Activated T-helper 17 cell treated with anti-CD3 and anti-CD28 coated beads, Interleukin-2, amount 50 U/mL, for 72 hours (primary cell): ENCODE measurements at regions not wholly inside any gene's neighbourhood (a gene's known extent, or its start where the extent isn't known, plus 50 kb on each side); places are given as distances from the start of the nearest gene placed in this dataset.

Experiments used
- ATAC-seq: fragments of 150-1000 bp; cut with Tn5 transposase; replicated peaks from 2 replicates; pipeline ENCODE4 v1.10.0; 2021; ENCODE audit warnings: mild to moderate bottlenecking, moderate library complexity
- H3K27ac Mint-ChIP-seq: one replicate; pipeline ENCODE4 v1.8.0; 2022; ENCODE audit warnings: mixed read lengths
- H3K27me3 Mint-ChIP-seq: one replicate; pipeline ENCODE4 v1.8.0; 2022; ENCODE audit warnings: mixed read lengths
- H3K36me3 Mint-ChIP-seq: one replicate; pipeline ENCODE4 v1.8.0; 2022; ENCODE audit warnings: low read depth, mild to moderate bottlenecking, mixed read lengths
- H3K4me1 Mint-ChIP-seq: one replicate; pipeline ENCODE4 v1.8.0; 2022; ENCODE audit warnings: mixed read lengths
- H3K4me3 Mint-ChIP-seq: one replicate; pipeline ENCODE4 v1.8.0; 2022; ENCODE audit warnings: mild to moderate bottlenecking, mixed read lengths
- H3K9me3 Mint-ChIP-seq: one replicate; pipeline ENCODE4 v1.8.0; 2022; ENCODE audit warnings: mixed read lengths

GRCh38 chr2:16287831-16288230 is 347.5 kb downstream of the MYCN start:
- H3K27me3 Mint-ChIP-seq: peaks cover 4% of the 10 kb centered on the region
- no peak overlapping the region for H3K27ac Mint-ChIP-seq
- H3K9me3 Mint-ChIP-seq: no peaks in the 10 kb centered on the region
- no peaks in the 10 kb centered on the region for H3K36me3 Mint-ChIP-seq
- no peak overlapping the region for H3K4me3 Mint-ChIP-seq
- H3K4me1 Mint-ChIP-seq: no peaks in the 10 kb centered on the region
- ATAC-seq: no peak

- Mint-ChIP-seq H3K4me3 (no peak overlapping the region), H3K27ac (no peak overlapping the region), H3K27me3 (peaks cover 4% of the 10 kb centered on the region), H3K9me3 (no peaks in the 10 kb centered on the region), H3K4me1 (no peaks in the 10 kb centered on the region), H3K36me3 (no peaks in the 10 kb centered on the region)
- ATAC-seq: no peak
These were observed 346.9 kb downstream of the MYCN start for GRCh38 chr2:16287281-16287680.

- Mint-ChIP-seq H3K4me1 (no peaks in the 10 kb centered on the region), H3K9me3 (no peaks in the 10 kb centered on the region), H3K4me3 (no peak overlapping the region), H3K36me3 (no peaks in the 10 kb centered on the region), H3K27ac (no peak overlapping the region), H3K27me3 (peaks cover 4% of the 10 kb centered on the region)
- no peak for ATAC-seq
These were observed 345.6 kb downstream of the MYCN start for GRCh38 chr2:16285813-16286510.

- H3K4me3 Mint-ChIP-seq: no peak overlapping the region
- H3K9me3 Mint-ChIP-seq: no peaks in the 10 kb centered on the region
- no peaks in the 10 kb centered on the region for H3K4me1 Mint-ChIP-seq
- peaks cover 4% of the 10 kb centered on the region for H3K27me3 Mint-ChIP-seq
- no peak for ATAC-seq
- no peak overlapping the region for H3K27ac Mint-ChIP-seq
- no peaks in the 10 kb centered on the region for H3K36me3 Mint-ChIP-seq
These were observed 344.7 kb downstream of the MYCN start for GRCh38 chr2:16284941-16285625.

GRCh38 chr2:16283071-16283850 is 342.9 kb downstream of the MYCN start:
- Mint-ChIP-seq H3K4me1 (no peaks in the 10 kb centered on the region), H3K36me3 (no peaks in the 10 kb centered on the region)
- ATAC-seq: no peak

GRCh38 chr2:16282511-16282910 is 342.2 kb downstream of the MYCN start:
- Mint-ChIP-seq H3K27ac (no peak overlapping the region), H3K36me3 (no peaks in the 10 kb centered on the region), H3K4me3 (no peak overlapping the region), H3K4me1 (no peaks in the 10 kb centered on the region), H3K27me3 (peaks cover 4% of the 10 kb centered on the region), H3K9me3 (no peaks in the 10 kb centered on the region)
- ATAC-seq: no peak

More at GRCh38 chr2:16283071-16283850, 342.9 kb downstream of the MYCN start:
- Mint-ChIP-seq H3K9me3 (no peaks in the 10 kb centered on the region), H3K4me3 (no peak overlapping the region), H3K27ac (no peak overlapping the region), H3K27me3 (peaks cover 4% of the 10 kb centered on the region)

GRCh38 chr2:16281451-16282335 is 341.3 kb downstream of the MYCN start:
- H3K9me3 Mint-ChIP-seq: no peaks in the 10 kb centered on the region
- H3K4me3 Mint-ChIP-seq: no peak overlapping the region
- no peak overlapping the region for H3K27ac Mint-ChIP-seq

GRCh38 chr2:16280081-16280480 is 339.7 kb downstream of the MYCN start:
- H3K36me3 Mint-ChIP-seq: no peaks in the 10 kb centered on the region
- H3K4me1 Mint-ChIP-seq: no peaks in the 10 kb centered on the region
- H3K4me3 Mint-ChIP-seq: no peak overlapping the region
- H3K27me3 Mint-ChIP-seq: peaks cover 4% of the 10 kb centered on the region
- H3K9me3 Mint-ChIP-seq: no peaks in the 10 kb centered on the region
- no peak overlapping the region for H3K27ac Mint-ChIP-seq
- no peak for ATAC-seq

More at GRCh38 chr2:16281451-16282335, 341.3 kb downstream of the MYCN start:
- no peaks in the 10 kb centered on the region for H3K4me1 Mint-ChIP-seq
- H3K36me3 Mint-ChIP-seq: no peaks in the 10 kb centered on the region
- H3K27me3 Mint-ChIP-seq: peaks cover 4% of the 10 kb centered on the region
- no peak for ATAC-seq

GRCh38 chr2:16279641-16280040 is 339.3 kb downstream of the MYCN start:
- Mint-ChIP-seq H3K27ac (no peak overlapping the region), H3K36me3 (no peaks in the 10 kb centered on the region), H3K27me3 (peaks cover 3% of the 10 kb centered on the region), H3K9me3 (no peaks in the 10 kb centered on the region), H3K4me3 (no peak overlapping the region), H3K4me1 (no peaks in the 10 kb centered on the region)
- ATAC-seq: no peak

- no peak overlapping the region for H3K4me3 Mint-ChIP-seq
- H3K27me3 Mint-ChIP-seq: no peaks in the 10 kb centered on the region
- no peaks in the 10 kb centered on the region for H3K9me3 Mint-ChIP-seq
- H3K36me3 Mint-ChIP-seq: no peaks in the 10 kb centered on the region
- ATAC-seq: no peak
- no peak overlapping the region for H3K27ac Mint-ChIP-seq
- H3K4me1 Mint-ChIP-seq: no peaks in the 10 kb centered on the region
These were observed 338.8 kb downstream of the MYCN start for GRCh38 chr2:16279201-16279570.

- H3K4me1 Mint-ChIP-seq: no peaks in the 10 kb centered on the region
- H3K27ac Mint-ChIP-seq: no peak overlapping the region
- H3K9me3 Mint-ChIP-seq: no peaks in the 10 kb centered on the region
- H3K4me3 Mint-ChIP-seq: no peak overlapping the region
- no peaks in the 10 kb centered on the region for H3K36me3 Mint-ChIP-seq
- no peaks in the 10 kb centered on the region for H3K27me3 Mint-ChIP-seq
- ATAC-seq: no peak
These were observed 338.3 kb downstream of the MYCN start for GRCh38 chr2:16278421-16279200.

- H3K4me3 Mint-ChIP-seq: no peak overlapping the region
- peak; percentile 26 for ATAC-seq
- H3K27ac Mint-ChIP-seq: no peak overlapping the region
These were observed 336.8 kb downstream of the MYCN start for GRCh38 chr2:16277117-16277516.

GRCh38 chr2:16275661-16276060 is 335.3 kb downstream of the MYCN start:
- Mint-ChIP-seq H3K27ac (no peak overlapping the region), H3K36me3 (no peaks in the 10 kb centered on the region), H3K9me3 (no peaks in the 10 kb centered on the region), H3K4me1 (no peaks in the 10 kb centered on the region), H3K4me3 (no peak overlapping the region), H3K27me3 (no peaks in the 10 kb centered on the region)
- no peak for ATAC-seq

More at GRCh38 chr2:16277117-16277516, 336.8 kb downstream of the MYCN start:
- Mint-ChIP-seq H3K4me1 (no peaks in the 10 kb centered on the region), H3K9me3 (no peaks in the 10 kb centered on the region), H3K36me3 (no peaks in the 10 kb centered on the region), H3K27me3 (no peaks in the 10 kb centered on the region)
